ENCODE measurements at regions not wholly inside any gene's neighbourhood (a gene's known extent, or its start where the extent isn't known, plus 50 kb on each side); places are given as distances from the start of the nearest gene placed in this dataset.

DNA sequence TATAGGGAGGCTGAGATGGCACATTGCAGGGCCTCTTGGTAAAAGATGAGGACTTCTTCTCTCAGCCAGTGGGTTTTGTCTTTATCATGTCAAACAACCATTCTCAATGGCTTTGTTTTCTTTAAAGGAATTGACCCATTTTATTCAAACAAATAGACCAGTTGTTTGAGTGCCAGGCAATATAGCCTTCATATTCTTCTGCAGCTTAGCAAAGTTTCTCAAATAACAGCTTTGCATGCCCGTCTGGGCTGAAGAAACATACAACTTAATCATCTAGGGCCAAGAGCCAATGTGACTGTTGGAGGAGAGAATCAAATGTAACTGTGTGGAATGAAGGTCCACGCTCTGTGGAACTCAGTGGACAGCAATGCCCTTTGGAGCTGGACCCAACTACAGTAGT is 57.4 kb upstream of the ADRA1B start:
- Histone ChIP-seq H3K27me3 (no peaks in the 10 kb centered on the region), H3K4me3 (no peak overlapping the region), H3K9me3 (no peaks in the 10 kb centered on the region), H3K36me3 (no peaks in the 10 kb centered on the region), H3K4me1 (peaks cover 0 to 37% (median 0%) of the 10 kb centered on the region in 4 donors), H3K27ac (no peak overlapping the region)
- no peak for DNase-seq
- TF ChIP-seq, protein P1, sequence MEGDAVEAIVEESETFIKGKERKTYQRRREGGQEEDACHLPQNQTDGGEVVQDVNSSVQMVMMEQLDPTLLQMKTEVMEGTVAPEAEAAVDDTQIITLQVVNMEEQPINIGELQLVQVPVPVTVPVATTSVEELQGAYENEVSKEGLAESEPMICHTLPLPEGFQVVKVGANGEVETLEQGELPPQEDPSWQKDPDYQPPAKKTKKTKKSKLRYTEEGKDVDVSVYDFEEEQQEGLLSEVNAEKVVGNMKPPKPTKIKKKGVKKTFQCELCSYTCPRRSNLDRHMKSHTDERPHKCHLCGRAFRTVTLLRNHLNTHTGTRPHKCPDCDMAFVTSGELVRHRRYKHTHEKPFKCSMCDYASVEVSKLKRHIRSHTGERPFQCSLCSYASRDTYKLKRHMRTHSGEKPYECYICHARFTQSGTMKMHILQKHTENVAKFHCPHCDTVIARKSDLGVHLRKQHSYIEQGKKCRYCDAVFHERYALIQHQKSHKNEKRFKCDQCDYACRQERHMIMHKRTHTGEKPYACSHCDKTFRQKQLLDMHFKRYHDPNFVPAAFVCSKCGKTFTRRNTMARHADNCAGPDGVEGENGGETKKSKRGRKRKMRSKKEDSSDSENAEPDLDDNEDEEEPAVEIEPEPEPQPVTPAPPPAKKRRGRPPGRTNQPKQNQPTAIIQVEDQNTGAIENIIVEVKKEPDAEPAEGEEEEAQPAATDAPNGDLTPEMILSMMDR (IDR thresholded peaks at IDR 0.05), result no peak
- intact Hi-C loops (cut with DNase I; ENCODE audit: low total_unique reads), result no loop called here

DNA sequence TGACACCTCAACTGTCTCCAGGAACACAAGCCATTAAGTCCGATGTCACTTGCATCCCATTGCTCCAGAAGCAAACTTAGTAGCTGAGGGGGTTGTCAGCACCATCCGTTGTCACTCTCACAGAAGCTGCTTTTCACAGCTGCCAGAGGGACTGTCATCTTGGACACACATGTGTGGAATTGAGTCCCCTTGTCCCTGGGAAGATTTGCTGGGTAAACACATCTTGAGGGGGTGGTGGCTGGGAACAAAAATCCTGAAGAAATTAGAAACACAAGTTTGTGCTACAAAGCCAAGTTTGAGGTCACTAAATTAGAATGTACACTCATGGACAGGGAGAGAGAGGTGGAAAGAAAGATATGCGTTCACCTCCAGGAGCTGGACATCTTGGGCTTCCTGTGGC is 55.2 kb upstream of the ADRA1B start:
- DNase-seq, result no peak
- Histone ChIP-seq H3K9me3 (no peaks in the 10 kb centered on the region), H3K27me3 (no peaks in the 10 kb centered on the region), H3K4me3 (no peak overlapping the region), H3K4me1 (peaks cover 0 to 56% (median 10%) of the 10 kb centered on the region in 4 donors), H3K27ac (no peak overlapping the region), H3K36me3 (no peaks in the 10 kb centered on the region)
- TF ChIP-seq, protein P1 (IDR thresholded peaks at IDR 0.05), result no peak
- intact Hi-C loops (cut with DNase I; ENCODE audit: low total_unique reads), result no loop called here

DNA sequence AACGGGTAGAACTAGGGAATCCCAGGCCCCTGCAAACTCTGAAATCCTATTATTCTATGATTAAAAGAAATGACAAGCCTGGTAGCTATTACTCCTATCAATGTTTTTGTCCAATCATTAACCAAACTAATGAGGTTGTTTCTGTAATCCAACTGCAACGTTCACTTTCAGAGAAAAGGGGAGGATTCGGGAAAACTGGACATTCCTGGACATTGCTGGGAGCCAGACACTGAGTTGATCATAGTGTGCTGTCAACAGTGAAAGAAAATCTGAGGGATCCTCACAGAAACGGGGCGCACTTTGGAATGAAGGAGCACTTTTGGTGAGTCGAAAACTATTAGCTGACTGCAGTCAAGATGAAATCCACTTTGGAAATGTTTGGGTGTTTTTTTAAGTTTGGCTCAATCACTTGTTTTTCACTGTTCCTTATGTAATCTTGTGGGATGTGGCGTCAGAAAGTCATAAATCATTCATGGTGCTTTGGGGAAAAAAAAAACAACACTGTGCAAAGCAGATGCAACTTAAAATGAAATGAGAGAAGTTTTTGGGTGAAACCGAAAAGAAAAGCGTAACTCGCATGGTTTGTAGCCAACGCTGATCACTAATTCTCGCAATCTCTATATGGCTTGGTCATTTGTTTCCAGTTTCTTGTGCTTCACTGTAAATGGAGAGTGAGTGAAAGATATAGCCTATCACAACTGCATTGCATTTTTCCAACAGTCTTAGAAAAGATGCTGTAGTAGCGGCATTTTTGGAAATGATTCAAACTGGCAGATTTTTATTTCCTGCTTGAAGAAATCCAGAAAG is 51.2 kb upstream of the ADRA1B start:
- Histone ChIP-seq H3K9me3 (no peaks in the 10 kb centered on the region), H3K27me3 (no peaks in the 10 kb centered on the region), H3K4me1 (peaks cover 0 to 60% (median 13%) of the 10 kb centered on the region in 4 donors), H3K27ac (peak overlapping the region; percentile 46 to 60), H3K4me3 (peak overlapping the region; percentile 26 to 39), H3K36me3 (no peaks in the 10 kb centered on the region)
- no peak for DNase-seq
- intact Hi-C loops (cut with DNase I; ENCODE audit: low total_unique reads), result loop anchor here (5.0 kb wide), 1 partner anchor 78 kb away; no protein-coding TSS in a partner anchor
- TF ChIP-seq, protein P1 (IDR thresholded peaks at IDR 0.05), result no peak

DNA sequence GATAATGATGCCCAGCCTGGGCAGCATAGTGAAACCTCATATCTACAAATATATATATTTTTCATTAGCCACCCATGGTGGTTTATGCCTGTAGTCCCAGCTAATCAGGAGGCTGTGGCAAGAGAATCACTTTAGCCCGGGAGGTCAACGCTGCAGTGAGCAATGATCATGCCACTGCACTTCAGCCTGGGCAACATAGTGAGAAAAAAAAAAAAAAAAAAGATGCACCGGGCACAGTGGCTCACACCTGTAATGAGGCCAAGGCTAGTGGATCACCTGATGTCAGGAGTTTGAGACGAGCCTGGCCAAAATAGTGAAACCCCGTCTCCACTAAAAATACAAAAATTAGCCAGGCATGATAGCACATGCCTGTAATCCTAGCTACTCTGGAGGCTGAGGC is 50.2 kb upstream of the ADRA1B start:
- Histone ChIP-seq H3K27me3 (no peaks in the 10 kb centered on the region), H3K4me1 (peaks cover 0 to 50% (median 13%) of the 10 kb centered on the region in 4 donors), H3K36me3 (no peaks in the 10 kb centered on the region), H3K27ac (peak overlapping the region; percentile 38 to 60), H3K4me3 (no peak overlapping the region), H3K9me3 (no peaks in the 10 kb centered on the region)
- no peak for DNase-seq
- TF ChIP-seq, protein P1 (IDR thresholded peaks at IDR 0.05), result no peak
- intact Hi-C loops (cut with DNase I; ENCODE audit: low total_unique reads), result loop anchor here (5.0 kb wide), 1 partner anchor 79 kb away; no protein-coding TSS in a partner anchor
